ENCODE measurements at regions not wholly inside any gene's neighbourhood (a gene's known extent, or its start where the extent isn't known, plus 50 kb on each side); places are given as distances from the start of the nearest gene placed in this dataset.

- no TSS peak for BruUV-seq (replicated peaks)
- POLR2A ChIA-PET: no interaction called here
- intact Hi-C loops (cut with micrococcal nuclease; ENCODE audit: unreplicated experiment): no loop called here
- Histone ChIP-seq H3K9me3 (ENCODE audit: low read length) (no peaks in the 10 kb centered on the region), H3K79me2 (ENCODE audit: insufficient read depth, low read depth, low read length) (no peaks in the 10 kb centered on the region), H3K36me3 (ENCODE audit: insufficient read depth, low read length) (no peaks in the 10 kb centered on the region), H3K27ac (ENCODE audit: low read depth, low read length, poor library complexity, severe bottlenecking) (no peak overlapping the region), H4K20me1 (ENCODE audit: insufficient read depth, low read length) (no peaks in the 10 kb centered on the region), H3K9me2 (ENCODE audit: insufficient read depth, low read length) (no peaks in the 10 kb centered on the region), H2AFZ (ENCODE audit: low read length) (no peak overlapping the region), H3K4me2 (ENCODE audit: low read length) (no peak overlapping the region), H3K4me3 (ENCODE audit: low read depth, low read length, poor library complexity, severe bottlenecking) (no peak overlapping the region), H3K4me1 (ENCODE audit: insufficient read depth, low read length, poor library complexity, severe bottlenecking) (no peaks in the 10 kb centered on the region)
- CTCF ChIA-PET (ENCODE audit: unreplicated experiment): no interaction called here
- TF ChIP-seq EZH2phosphoT487 (IDR thresholded peaks at IDR 0.05; ENCODE audit: borderline replicate concordance, low read depth, low read length) (no peak), CTCF (conservative IDR thresholded peaks at IDR 0.05; ENCODE audit: low read length) (no peak)
- no peak for DNase-seq (ENCODE audit: low spot score)
Observed at GRCh38 chr4:44046491-44046890, 402.1 kb downstream of the KCTD8 start.

- Histone ChIP-seq H4K20me1 (ENCODE audit: insufficient read depth, low read length) (no peaks in the 10 kb centered on the region), H3K79me2 (ENCODE audit: insufficient read depth, low read depth, low read length) (no peaks in the 10 kb centered on the region), H3K4me2 (ENCODE audit: low read length) (no peak overlapping the region), H3K9me2 (ENCODE audit: insufficient read depth, low read length) (no peaks in the 10 kb centered on the region), H3K9me3 (ENCODE audit: low read length) (no peaks in the 10 kb centered on the region), H3K27ac (ENCODE audit: low read depth, low read length, poor library complexity, severe bottlenecking) (no peak overlapping the region), H3K4me1 (ENCODE audit: insufficient read depth, low read length, poor library complexity, severe bottlenecking) (no peaks in the 10 kb centered on the region), H3K36me3 (ENCODE audit: insufficient read depth, low read length) (no peaks in the 10 kb centered on the region), H3K4me3 (ENCODE audit: low read depth, low read length, poor library complexity, severe bottlenecking) (no peak overlapping the region), H2AFZ (ENCODE audit: low read length) (no peak overlapping the region)
- no TSS peak for BruUV-seq (replicated peaks)
- CTCF ChIA-PET (ENCODE audit: unreplicated experiment): no interaction called here
- TF ChIP-seq CTCF (conservative IDR thresholded peaks at IDR 0.05; ENCODE audit: low read length): no peak
- no peak for TF ChIP-seq EZH2phosphoT487 (IDR thresholded peaks at IDR 0.05; ENCODE audit: borderline replicate concordance, low read depth, low read length)
- intact Hi-C loops (cut with micrococcal nuclease; ENCODE audit: unreplicated experiment): no loop called here
- POLR2A ChIA-PET: no interaction called here
- no peak for DNase-seq (ENCODE audit: low spot score)
Observed at GRCh38 chr4:44056721-44057151, 391.9 kb downstream of the KCTD8 start.

- BruUV-seq (replicated peaks): no TSS peak
- Histone ChIP-seq H3K4me1 (ENCODE audit: insufficient read depth, low read length, poor library complexity, severe bottlenecking) (no peaks in the 10 kb centered on the region), H3K9me2 (ENCODE audit: insufficient read depth, low read length) (no peaks in the 10 kb centered on the region), H3K4me3 (ENCODE audit: low read depth, low read length, poor library complexity, severe bottlenecking) (no peak overlapping the region), H3K79me2 (ENCODE audit: insufficient read depth, low read depth, low read length) (no peaks in the 10 kb centered on the region), H4K20me1 (ENCODE audit: insufficient read depth, low read length) (no peaks in the 10 kb centered on the region), H3K27ac (ENCODE audit: low read depth, low read length, poor library complexity, severe bottlenecking) (no peak overlapping the region), H2AFZ (ENCODE audit: low read length) (no peak overlapping the region), H3K9me3 (ENCODE audit: low read length) (no peaks in the 10 kb centered on the region), H3K4me2 (ENCODE audit: low read length) (no peak overlapping the region), H3K36me3 (ENCODE audit: insufficient read depth, low read length) (no peaks in the 10 kb centered on the region)
- TF ChIP-seq CTCF (conservative IDR thresholded peaks at IDR 0.05; ENCODE audit: low read length) (no peak), EZH2phosphoT487 (IDR thresholded peaks at IDR 0.05; ENCODE audit: borderline replicate concordance, low read depth, low read length) (no peak)
- CTCF ChIA-PET (ENCODE audit: unreplicated experiment): no interaction called here
- POLR2A ChIA-PET: interaction anchor here (1.1 kb wide), 1 partner anchor 12 kb away, joined by 3 read pairs; no protein-coding TSS in a partner anchor
- DNase-seq (ENCODE audit: low spot score): no peak
- intact Hi-C loops (cut with micrococcal nuclease; ENCODE audit: unreplicated experiment): no loop called here
Observed at GRCh38 chr4:44070843-44071242, 377.8 kb downstream of the KCTD8 start.
